ENCODE measurements at regions not wholly inside any gene's neighbourhood (a gene's known extent, or its start where the extent isn't known, plus 50 kb on each side); places are given as distances from the start of the nearest gene placed in this dataset.
"Not testable (repeated sequence)": the region's sequence is repeated elsewhere in the genome, so short reads cannot be mapped to it uniquely, and the experiment has no call there.

DNA sequence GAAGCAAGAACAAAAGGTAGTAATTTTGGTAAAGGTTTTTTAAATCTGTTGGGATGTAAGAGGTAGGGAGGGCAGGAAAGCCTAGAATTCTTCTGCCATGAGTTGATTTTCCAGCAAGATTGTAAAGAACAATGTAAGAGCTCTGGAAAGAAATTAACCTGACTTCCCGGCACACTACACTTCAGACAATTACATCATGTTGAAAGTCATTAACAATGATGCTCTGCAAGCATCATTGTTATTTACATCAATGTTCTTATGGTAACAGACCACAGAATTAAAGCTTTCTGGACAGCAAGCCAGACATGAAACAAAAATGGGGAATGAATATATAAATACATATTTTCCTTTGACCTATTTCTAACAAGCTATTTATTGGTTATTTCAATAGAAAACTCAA is 342.2 kb downstream of the CEP170 start:
- DNase-seq (ENCODE audit: low read depth), result not testable (repeated sequence)

DNA sequence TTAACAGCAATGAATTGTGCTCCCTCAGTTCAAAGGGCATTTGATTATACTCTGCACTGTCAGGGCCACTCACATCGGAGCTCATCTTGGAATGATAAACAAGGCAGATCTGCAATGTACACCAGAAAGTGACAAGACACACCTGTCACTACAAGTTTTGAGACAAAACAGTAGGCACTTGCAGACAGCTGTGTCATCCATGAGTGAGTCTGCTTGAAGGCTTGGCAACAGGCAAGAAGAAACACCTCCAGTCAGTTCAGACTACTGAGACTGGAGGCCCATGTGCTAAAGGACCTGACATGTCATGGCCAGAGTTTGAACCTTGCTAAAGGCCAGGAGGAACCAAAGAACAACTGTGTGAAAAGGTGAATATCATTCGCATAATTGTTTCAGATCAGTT is 354.5 kb downstream of the CEP170 start:
- DNase-seq (ENCODE audit: low read depth), result not testable (repeated sequence)

DNA sequence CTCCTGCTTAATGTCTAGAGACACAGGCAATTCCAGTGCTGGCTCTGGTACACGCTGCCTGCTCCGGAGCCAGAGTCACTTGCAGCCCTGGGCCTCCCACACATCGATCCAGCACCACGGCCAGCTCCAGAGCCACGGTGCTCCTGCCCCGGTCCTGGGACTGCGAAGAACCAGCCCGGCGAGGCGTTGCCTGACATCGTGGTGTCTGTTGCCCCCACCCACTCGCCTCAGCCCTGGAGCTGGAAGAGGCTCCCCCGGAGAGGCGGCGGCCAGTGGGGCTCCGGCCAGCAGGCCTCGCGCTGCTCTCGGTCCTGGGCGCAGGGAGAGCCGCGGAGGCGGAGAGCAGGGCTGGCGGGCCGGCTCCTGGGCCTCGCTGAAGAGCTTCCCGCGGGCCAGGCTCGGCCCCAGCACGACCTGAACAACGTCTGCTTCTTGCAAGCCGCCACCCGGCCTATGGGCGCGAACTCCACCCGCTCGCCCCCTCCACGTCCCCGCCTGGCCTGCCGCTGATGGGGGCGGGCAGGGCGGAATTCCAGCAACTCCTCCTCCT is 364.8 kb downstream of the CEP170 start:
- DNase-seq (ENCODE audit: low read depth), result no peak

DNA sequence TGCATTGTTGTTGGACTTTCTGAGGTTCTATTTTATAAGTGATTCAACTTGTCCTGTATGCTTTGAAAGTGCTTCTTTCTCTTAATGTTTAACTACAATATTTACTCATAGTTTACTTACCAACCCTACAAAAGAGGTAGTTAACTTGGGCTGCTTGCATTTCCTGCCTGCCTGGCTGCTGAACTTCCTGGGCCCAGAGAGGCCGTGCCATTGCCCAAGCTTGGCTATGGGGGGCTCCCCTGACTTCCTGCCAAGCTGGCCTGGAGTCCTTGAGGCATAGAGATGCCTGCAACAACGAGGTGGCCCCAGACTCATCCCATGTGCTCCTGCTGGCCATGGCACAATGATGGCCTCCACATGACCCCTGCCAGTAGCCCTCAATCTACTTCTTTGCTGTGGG is 361.6 kb upstream of the PLD5 start:
- DNase-seq (ENCODE audit: low read depth), result no peak

DNA sequence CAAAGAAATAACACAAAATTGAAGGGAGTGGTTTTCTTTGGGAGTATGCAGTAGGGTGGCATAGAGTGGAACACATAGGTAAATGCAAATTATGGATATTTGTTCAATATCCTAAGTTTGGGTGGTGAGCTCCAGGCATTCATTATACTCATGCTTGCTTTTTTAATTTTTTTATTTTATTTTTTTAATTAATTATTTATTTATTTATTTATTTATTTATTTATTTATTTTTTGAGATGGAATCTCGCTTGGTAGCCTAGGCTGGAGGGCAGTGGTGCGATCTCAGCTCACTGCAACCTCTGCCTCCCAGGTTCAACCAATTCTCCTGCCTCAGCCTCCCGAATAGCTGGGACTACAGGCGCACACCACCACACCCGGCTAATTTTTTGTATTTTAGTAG is 355.5 kb upstream of the PLD5 start:
- not testable (repeated sequence) for DNase-seq (ENCODE audit: low read depth)

DNA sequence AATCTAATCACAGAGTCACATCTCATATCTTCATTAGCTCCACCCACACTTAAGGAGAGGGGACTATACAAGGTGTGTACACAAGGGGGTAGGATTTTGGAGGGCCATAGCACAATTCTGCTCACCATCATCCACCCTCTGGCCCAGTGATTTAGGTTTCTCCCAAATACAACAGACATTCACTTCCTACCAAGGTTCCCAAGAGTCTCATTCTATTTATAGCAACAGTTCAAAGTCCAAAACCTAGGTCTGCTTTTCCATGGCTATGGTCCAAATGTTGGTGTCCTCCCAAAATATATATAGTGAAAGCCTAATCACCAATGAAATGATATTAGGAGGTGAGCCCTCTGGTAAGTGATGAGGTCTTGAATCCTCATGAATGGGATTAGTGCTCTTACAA is 353.2 kb upstream of the PLD5 start:
- no peak for DNase-seq (ENCODE audit: low read depth)

DNA sequence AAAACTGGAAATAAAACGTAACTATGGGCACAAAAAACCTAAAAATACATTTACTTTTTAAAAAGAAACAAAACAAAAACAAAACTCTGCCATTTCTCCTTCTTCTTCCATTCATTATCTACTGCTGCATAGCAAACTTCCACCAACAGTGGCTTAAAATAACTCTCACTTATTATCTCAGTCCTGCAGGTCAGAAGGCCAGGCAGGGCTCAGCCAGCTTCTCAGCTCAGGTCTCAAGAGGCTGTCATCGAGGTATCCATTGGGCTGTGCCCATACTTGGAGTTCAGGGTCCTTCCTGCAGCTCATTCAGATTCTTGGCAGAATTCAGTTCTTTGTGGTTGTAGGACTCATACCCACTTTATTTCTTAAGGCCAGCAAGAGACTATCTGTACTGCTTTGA is 352.7 kb upstream of the PLD5 start:
- DNase-seq (ENCODE audit: low read depth), result no peak

DNA sequence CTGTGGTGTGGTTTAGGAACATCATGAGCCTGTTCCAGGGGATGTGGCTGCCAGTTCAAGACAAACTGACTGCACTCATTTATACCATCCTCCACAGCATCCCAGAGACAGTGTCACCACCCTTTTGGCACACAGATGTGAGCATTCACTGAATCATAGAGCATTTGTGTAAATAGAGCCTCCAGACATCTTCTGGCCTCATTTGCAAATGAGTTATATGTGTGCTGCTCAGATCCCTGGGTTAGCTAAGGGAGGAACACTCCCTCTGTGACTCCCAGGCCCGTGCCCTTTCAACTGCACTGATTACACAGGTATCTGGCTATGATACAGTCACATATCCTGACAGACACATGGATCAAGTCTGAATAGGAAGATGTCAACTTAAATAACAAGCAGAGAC is 351.5 kb upstream of the PLD5 start:
- no peak for DNase-seq (ENCODE audit: low read depth)

DNA sequence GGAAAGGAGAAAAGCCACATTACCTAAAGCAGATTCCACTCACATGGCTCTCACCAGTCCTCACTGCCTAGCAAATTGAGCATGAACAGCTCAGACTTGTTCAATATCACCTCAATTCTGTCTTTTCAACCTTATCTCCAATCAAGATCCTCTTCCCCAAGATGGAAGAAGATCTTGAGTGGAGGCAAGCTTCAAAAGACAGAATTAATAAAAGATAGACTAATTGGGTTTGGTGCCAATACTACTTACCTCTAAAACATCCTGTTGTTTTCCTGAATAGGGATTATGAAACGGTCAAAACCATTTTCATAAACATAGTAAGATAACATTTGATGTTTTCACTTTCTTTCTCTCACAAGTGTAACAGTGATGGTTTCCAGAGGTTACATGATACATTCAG is 349.2 kb upstream of the PLD5 start:
- DNase-seq (ENCODE audit: low read depth), result no peak

DNA sequence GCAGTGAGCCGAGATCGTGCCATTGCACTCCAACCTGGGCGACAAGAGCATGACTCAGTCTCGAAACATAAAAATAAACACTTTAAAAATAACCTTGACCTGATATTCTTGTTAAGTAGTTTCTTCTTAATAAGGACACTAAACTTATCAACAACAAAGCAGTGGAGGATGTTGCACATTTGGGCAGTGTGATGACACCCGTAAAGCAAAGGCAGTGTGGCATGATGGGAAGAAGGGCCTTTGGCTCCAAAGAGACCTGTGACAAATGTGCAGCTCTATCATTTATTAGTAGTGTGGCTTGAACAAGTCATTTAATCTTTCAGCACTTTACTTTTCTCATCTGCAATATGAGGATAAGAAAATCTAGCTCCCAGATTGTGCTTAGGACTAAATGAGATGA is 348.0 kb upstream of the PLD5 start:
- no peak for DNase-seq (ENCODE audit: low read depth)

DNA sequence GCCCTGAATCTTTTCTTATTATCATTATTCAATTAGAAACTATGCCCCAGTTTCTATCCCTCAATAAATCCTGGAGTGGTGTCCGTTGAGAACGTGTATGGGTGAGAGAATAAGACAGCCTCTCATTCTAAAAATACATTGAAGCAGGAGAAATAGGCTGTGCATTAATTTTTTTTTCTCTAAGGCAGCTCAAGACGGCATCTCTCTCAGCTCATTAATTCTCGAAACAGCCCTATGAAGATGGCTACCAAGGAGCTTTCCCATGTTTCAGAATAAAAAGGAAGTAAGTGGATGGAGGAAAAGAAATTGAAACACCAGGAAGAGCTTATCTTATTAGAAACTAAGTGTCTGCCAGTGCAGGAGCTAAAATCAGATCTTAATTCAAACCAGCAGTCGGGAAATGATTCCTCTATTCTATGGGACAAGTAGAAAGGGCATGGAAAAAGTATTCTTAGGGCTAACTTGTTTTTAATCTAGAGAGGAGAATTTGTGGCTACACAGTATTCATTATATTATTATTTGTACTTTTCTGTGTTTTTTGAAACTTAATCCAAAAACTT is 347.1 kb upstream of the PLD5 start:
- DNase-seq (ENCODE audit: low read depth), result no peak

DNA sequence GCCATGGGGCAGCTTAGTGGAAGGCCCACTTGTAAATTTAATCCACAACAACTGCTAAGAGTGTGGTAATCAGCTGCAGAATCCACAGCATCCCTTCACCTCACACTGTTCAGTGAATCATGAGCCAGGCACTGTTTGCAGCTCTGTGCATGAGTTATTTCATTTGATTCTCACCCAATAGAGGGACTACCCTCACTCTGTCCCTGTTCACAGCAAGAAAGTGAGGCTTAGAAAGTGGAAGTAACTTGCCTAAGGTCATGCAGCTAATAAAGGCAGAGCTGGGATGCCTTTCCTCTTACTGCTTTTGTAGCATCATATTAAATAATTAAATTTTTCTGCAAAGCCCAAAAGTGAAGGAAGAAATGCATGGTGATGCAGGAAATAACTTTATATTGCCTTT is 346.5 kb upstream of the PLD5 start:
- DNase-seq (ENCODE audit: low read depth), result no peak

DNA sequence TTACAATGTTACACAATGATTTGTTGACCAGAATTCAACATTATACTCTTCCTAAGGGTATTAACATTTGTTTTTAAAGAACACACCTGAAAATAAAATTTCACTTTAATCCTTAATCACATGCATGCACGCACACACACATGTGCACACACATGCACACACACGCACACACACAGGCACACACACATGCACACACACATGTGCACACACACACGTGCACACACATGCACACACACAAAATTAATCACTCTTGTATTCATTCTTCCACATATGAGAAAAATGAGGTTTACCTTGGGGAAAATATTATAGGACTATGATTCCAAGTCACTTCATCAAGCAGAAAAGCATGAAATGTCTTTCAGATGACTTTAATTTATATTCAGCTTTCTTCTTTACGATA is 331.8 kb upstream of the PLD5 start:
- no peak for DNase-seq (ENCODE audit: low read depth)

DNA sequence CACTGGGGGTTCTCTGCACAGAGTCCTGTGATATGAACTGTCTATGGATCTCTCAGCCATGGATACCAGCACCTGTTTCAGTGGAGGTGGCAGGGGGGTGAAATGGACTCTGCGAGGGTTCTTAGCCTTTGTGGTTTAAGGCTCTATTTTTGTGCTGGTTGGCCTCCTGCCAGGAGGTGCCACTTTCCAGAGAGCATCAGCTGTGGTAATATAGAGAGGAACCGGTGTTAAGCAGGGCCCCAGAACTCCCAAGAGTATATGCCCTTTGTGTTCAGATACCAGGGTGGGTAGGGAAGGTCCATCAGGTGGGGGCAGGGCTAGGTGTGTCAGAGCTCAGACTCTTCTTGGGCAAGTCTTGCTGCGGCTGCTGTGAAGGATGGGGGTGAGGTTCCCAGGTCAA is 330.0 kb upstream of the PLD5 start:
- DNase-seq (ENCODE audit: low read depth), result no peak

DNA sequence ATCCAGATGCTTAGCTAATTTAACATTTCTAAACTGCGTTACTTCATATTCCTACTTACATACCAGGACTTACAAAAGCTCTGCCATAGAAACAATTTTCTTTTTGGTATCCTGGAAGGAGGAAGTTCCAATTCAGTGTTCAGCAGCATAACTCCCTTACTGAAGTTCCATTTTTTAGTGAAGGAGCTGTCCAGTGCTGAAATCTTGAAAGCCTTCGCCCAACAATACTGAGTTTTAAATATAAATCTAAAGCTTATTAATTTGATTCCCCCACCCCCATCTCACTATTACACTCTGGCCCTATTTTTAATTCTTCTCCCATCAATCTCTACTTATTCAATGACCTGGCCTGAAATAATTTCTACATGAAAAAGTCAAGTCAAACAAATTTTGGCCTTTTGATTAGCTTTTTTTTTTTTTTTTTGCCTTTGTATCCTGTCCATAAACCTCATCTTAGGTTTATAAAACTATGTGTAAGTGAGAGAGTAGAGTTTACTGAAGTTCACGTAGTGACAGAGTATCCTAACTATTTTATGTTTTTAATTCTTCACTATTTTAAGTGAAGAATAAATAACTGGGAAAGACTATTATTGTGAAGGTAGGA is 323.0 kb upstream of the PLD5 start:
- no peak for DNase-seq (ENCODE audit: low read depth)

DNA sequence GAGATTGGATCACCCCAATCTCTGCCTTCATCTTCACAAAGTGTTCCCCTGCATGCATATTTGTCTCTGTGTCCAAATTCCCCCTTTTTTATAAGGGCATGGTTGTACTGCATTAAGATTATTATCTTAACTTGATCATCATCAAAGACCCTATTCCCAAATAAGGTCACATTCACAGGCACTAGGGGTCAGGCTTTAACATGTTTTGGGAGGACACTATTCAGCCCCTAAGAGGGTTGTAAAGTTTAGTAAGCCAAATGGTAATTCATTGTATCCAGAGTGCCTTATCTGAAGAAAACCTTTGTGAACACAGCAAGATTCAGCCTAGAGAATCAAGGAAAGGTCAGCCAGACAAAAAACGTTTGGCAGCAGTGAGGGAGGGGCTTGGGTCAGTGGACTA is 317.6 kb upstream of the PLD5 start:
- DNase-seq (ENCODE audit: low read depth), result no peak

DNA sequence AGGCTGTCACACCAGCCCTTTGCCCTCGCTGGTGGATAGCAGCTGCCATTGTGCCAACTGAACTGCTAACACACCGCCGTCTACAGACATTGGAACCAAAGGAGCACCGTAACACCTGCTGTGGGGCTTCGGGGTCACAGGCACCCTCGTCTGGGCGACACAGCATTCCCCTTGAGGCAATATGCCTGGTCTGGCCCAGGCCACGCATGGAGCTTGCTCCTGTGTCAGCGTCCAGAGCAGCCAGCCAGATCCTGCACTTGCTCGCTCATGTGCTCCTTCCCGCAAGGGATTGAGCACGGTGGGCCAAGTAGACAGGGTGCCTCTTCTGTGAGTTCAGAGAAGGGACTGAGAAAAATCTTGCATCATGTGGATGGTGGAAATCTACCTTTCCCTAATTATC is 314.6 kb upstream of the PLD5 start:
- no peak for DNase-seq (ENCODE audit: low read depth)

DNA sequence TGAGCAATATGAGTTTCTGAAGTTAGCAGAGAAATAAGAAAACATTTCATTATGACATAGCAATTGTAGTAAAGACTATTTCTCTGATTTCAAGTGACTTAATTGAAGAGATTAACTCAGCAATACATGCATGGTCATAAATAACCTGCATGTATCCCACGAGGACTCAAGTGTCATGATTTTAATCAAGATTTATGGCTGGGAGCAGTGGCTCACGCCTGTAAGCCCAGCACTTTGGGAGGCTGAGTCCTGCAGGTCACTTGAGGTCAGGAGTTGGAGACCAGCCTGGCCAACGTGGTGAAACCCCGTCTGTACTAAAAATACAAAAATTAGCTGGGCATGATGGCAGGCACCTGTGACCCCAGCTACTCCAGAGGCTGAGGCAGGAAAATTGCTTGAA is 311.9 kb upstream of the PLD5 start:
- no peak for DNase-seq (ENCODE audit: low read depth)

DNA sequence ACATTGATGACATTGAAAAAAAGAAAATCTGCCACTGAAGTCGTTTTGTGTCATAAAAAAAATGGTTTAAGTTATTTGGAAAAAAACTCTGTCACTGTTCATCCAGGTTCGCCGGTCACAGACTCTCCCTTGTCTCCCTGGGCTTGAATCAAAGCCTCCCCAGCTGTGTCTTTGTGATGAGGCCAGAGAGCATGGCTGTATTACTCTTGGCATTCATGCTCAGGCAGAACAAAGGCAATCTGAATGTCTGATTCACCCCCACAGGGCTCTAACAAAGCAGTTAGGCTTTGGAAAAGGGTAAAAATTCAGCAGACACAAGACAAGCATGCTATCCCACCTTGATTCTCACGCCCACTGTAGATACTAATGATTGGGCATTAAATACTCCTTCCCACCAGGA is 304.3 kb upstream of the PLD5 start:
- DNase-seq (ENCODE audit: low read depth), result no peak

DNA sequence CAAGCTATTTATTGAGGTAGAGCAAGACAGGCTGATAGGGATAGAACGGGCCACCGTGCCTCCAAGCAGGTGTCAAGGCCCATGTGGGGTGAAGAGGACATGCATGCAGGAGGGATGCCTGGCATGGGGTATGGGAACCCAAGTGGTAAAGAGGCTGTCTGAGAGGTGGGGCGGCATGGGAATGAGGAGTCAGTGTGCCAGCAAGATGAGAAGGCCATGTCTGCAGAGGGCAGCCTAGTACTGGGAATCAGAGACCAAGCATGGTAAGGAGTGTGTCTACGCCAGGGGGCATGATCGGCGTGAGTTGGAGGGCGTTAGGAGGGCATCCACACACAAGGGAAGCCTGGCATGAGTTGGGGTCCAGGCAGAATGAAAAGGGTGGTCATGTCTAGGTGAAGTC is 303.7 kb upstream of the PLD5 start:
- DNase-seq (ENCODE audit: low read depth), result no peak

DNA sequence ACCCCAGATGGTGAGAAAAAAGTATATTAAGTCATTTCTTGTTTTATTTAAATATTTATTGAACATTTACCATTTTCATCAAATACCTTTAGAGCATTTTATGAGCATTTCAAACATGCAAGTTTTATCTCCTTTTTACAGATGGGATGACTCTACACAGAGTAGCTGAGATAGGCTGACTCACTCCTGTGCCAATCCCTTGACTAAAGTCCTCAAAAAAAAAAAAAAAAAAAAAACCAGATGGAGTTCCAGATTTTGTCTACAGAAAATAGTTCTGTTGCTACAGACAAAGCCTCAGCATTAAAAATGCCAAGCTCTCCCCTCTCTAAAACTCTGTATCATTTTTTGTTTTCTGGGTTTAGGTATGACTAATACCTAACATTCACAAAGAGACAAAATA is 303.0 kb upstream of the PLD5 start:
- DNase-seq (ENCODE audit: low read depth), result no peak

DNA sequence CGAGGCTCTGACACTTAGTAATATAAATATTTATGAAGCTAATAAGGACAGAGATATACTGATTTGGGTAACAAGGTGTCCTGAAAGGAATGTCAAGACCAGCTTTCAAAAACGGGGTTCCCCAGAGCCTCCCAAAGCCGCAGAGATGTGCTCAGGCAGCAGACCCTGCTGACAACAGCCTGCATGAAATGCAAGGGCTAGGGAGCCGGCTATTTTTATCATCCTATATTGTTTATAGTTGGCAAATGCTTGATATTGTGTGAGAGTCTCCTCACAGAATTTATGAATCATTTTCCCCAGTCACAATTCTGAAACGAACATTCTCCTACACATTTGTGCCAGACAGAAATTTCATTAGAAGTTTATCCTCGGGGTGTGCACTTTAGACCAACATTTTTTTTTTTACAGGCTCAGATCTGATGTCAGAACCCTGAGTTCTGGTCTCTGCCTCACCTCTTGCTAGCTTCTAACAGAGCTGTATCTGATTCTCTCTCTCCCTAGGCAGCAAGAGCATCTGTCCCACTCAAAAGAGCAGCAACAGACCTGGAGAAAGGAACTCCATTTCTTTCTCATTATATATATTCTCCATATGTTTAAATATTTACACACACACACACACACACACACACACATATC is 302.3 kb upstream of the PLD5 start:
- no peak for DNase-seq (ENCODE audit: low read depth)

DNA sequence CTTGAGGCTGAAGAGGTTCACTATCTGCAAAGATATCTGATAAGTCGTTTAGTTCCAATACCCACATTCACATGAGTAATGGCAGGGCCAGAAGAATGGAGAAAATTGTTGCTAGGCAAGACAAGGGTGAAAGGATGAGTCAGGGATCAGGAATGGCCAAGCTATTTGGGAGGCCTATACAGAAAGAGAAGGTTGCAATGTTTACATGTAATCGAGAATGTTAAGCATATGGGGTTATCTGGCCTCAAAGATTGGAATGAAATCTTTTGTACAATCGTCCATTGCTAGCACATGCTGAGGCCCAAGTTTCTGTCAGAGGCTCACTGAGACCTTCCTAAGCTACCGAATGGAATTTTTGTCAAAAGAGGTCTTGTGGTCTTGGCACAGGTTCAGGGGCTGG is 299.9 kb upstream of the PLD5 start:
- peak; percentile 21 for DNase-seq (ENCODE audit: low read depth)

Measured in fibroblast of the conjunctiva (primary cell).